ENCODE measurements at regions not wholly inside any gene's neighbourhood (a gene's known extent, or its start where the extent isn't known, plus 50 kb on each side); places are given as distances from the start of the nearest gene placed in this dataset.

- TF ChIP-seq CTCF (IDR thresholded peaks at IDR 0.05) (no peak), POLR2A (IDR thresholded peaks at IDR 0.05) (no peak)
Observed at GRCh38 chr2:125274718-125275117, 1249.6 kb downstream of the CNTNAP5 start.
